ENCODE measurements at regions not wholly inside any gene's neighbourhood (a gene's known extent, or its start where the extent isn't known, plus 50 kb on each side); places are given as distances from the start of the nearest gene placed in this dataset.

DNA sequence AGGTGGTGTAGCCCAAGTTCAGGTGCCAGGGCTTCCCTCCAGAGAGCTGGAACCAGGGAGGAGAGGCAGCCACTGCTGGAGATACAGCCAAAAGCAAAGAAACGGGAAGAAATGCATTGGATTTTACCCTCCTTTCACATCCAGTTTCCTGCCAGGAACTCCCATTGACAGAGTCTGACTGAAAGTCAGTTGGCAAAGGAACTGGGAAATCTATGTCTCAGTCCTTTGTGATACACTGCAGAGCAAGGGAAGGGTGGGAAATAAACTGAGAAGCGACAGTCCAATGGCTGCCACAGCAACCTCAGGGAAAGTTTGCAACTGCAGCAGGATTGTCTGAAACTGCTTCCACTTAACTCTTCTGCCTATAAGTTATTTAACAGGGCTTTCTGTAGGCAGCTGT is 142.6 kb downstream of the SATB1 start:
- no peak for TF ChIP-seq CTCF (IDR thresholded peaks at IDR 0.05)
- no peak for TF ChIP-seq POLR2A (IDR thresholded peaks at IDR 0.05)

Data from ovary (tissue), 3 donors.